Caco-2 (cell line): ENCODE measurements at regions not wholly inside any gene's neighbourhood (a gene's known extent, or its start where the extent isn't known, plus 50 kb on each side); places are given as distances from the start of the nearest gene placed in this dataset.

Experiments
- BruUV-seq: library from RNA; stranded (reverse); fragments of 400-500 nt; replicated peaks from 2 replicates; lab custom pipeline; 2021; lab: Mats Ljungman, UMichigan
- CTCF ChIA-PET: fragments of 300-600 bp; sonication (Branson Sonifier 250); formaldehyde crosslinking; loops from one replicate; lab custom pipeline; 2022; ENCODE audit warnings: antibody characterized with exemption; lab: Charles Lee
- POLR2A ChIA-PET: fragments of 300-600 bp; sonication (Branson Sonifier 250); formaldehyde crosslinking; loops from one replicate; lab custom pipeline; 2022; ENCODE audit warnings: antibody characterized with exemption; lab: Charles Lee
- DNase-seq, 2 experiments: peaks; one replicate each; pipeline versions ENCODE4 v3.0.0 to v3.0.0-alpha.2; 2020 to 2022
- H3K27me3 ChIP-seq: replicated peaks from 2 replicates; pipeline ENCODE4 v1.6.0; 2011; ENCODE audit warnings: low read length; ENCODE audit not compliant: control insufficient read depth, insufficient read depth
- H3K36me3 ChIP-seq: 2 replicates; pipeline ENCODE4 v1.5.1; 2011; ENCODE audit warnings: low read length; ENCODE audit not compliant: control insufficient read depth, insufficient read depth
- H3K4me1 ChIP-seq: fragments of 250-450 bp; sonication (Bioruptor Pico); 2 replicates; pipeline ENCODE4 v1.5.1; 2020; ENCODE audit warnings: mild to moderate bottlenecking
- H3K4me3 ChIP-seq: 2 replicates; pipeline ENCODE4 v1.5.1; 2011; ENCODE audit warnings: low read depth, mild to moderate bottlenecking, control low read depth, low read length
- H3K9me3 ChIP-seq: fragments of 250-450 bp; sonication (Bioruptor Pico); 2 replicates; pipeline ENCODE4 v1.5.1; 2020; ENCODE audit warnings: mild to moderate bottlenecking, moderate library complexity
- H3K27ac Mint-ChIP-seq: one replicate; pipeline ENCODE4 v1.8.0; 2022; ENCODE audit warnings: mixed read lengths; ENCODE audit not compliant: unreplicated experiment
- H3K27me3 Mint-ChIP-seq: one replicate; pipeline ENCODE4 v1.8.0; 2022; ENCODE audit warnings: mixed read lengths; ENCODE audit not compliant: insufficient read depth, unreplicated experiment
- H3K36me3 Mint-ChIP-seq: one replicate; pipeline ENCODE4 v1.8.0; 2022; ENCODE audit warnings: mild to moderate bottlenecking, mixed read lengths; ENCODE audit not compliant: insufficient read depth, unreplicated experiment
- H3K4me1 Mint-ChIP-seq: one replicate; pipeline ENCODE4 v1.8.0; 2022; ENCODE audit warnings: low read depth, mixed read lengths; ENCODE audit not compliant: unreplicated experiment
- H3K4me3 Mint-ChIP-seq: one replicate; pipeline ENCODE4 v1.8.0; 2022; ENCODE audit warnings: mild to moderate bottlenecking, moderate library complexity, mixed read lengths; ENCODE audit not compliant: unreplicated experiment
- H3K9me3 Mint-ChIP-seq: one replicate; pipeline ENCODE4 v1.8.0; 2022; ENCODE audit warnings: mixed read lengths; ENCODE audit not compliant: unreplicated experiment
- intact Hi-C: fragments of 100-400 bp; cut with micrococcal nuclease; formaldehyde crosslinking; loops from one replicate; pipeline ENCODE4 v1.10.0; 2022; ENCODE audit not compliant: unreplicated experiment
- TF ChIP-seq, protein P1 (sequence below), 2 experiments: fragments of 200-600 bp in 1 of 2; IDR thresholded peaks; 1 replicate in 1 of 2; 2 replicates in 1 of 2; pipeline versions ENCODE4 v1.5.1 to v1.8.0; 2011 to 2022; ENCODE audit warnings: antibody characterized with exemption in 1 of 2, control low read depth in 1 of 2, inconsistent platforms in 1 of 2, low read depth in 1 of 2, low read length in 1 of 2, mild to moderate bottlenecking in 1 of 2, moderate library complexity in 1 of 2; ENCODE audit not compliant: insufficient read depth in 1 of 2, severe bottlenecking in 1 of 2, unreplicated experiment in 1 of 2

DNA sequence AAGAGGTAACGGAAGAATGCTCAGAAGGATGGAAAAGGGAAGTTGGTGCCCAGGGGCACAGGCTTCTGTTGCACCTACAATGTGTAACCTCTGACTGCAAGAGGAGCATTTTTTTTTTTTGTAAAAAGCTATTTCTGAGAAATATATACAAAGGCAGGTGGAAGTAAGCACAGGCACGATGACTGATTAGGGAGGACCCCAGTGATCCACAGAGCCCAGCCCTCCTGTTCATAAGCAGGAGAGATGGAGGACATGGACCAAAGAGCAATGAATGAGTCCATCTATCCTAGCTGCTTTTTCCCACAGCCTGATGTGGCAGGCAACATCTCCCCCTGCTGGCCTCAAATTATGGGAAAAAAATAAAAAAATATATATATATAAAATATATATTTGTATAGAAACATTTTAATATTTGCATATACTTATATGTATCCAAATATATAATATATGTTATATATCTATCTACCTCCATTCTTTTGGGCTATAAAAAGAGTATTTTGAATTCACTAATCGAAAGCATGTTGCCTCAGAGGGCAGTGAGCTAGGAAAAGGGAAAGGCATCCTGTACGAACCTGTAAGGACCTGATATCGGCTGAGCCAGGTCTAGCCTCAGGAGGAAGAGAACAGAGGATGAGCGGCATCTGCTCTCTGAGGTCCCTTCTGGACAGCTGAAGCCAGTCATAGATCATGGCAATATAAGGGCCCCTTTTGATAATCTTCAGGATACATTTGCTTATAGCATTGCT is 166.0 kb upstream of the STK17B start:
- CTCF ChIA-PET: interaction anchor here (0.5 to 1.4 kb wide), 9 partner anchors 16 to 269 kb away, joined by 3 to 16 read pairs (median 4); partner anchors contain the start of gene DNAH7
- no peaks in the 10 kb centered on the region for H3K27me3 ChIP-seq
- Mint-ChIP-seq H3K9me3 (no peaks in the 10 kb centered on the region), H3K27me3 (no peaks in the 10 kb centered on the region), H3K27ac (no peak overlapping the region), H3K4me3 (no peak overlapping the region), H3K4me1 (peaks cover 7% of the 10 kb centered on the region), H3K36me3 (no peaks in the 10 kb centered on the region)
- no peak overlapping the region for H3K4me3 ChIP-seq
- POLR2A ChIA-PET: no interaction called here
- TF ChIP-seq, protein P1, sequence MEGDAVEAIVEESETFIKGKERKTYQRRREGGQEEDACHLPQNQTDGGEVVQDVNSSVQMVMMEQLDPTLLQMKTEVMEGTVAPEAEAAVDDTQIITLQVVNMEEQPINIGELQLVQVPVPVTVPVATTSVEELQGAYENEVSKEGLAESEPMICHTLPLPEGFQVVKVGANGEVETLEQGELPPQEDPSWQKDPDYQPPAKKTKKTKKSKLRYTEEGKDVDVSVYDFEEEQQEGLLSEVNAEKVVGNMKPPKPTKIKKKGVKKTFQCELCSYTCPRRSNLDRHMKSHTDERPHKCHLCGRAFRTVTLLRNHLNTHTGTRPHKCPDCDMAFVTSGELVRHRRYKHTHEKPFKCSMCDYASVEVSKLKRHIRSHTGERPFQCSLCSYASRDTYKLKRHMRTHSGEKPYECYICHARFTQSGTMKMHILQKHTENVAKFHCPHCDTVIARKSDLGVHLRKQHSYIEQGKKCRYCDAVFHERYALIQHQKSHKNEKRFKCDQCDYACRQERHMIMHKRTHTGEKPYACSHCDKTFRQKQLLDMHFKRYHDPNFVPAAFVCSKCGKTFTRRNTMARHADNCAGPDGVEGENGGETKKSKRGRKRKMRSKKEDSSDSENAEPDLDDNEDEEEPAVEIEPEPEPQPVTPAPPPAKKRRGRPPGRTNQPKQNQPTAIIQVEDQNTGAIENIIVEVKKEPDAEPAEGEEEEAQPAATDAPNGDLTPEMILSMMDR (IDR thresholded peaks at IDR 0.05; ENCODE audit: insufficient read depth in 1 of 2, low read depth in 1 of 2, low read length in 1 of 2, severe bottlenecking in 1 of 2, unreplicated experiment in 1 of 2): peak; percentile 25 to 72
- H3K9me3 ChIP-seq: no peaks in the 10 kb centered on the region
- H3K4me1 ChIP-seq: peaks cover 7% of the 10 kb centered on the region; the same call in 1 of the 2 replicates
- H3K36me3 ChIP-seq: no peaks in the 10 kb centered on the region
- peak in 1 of 2 experiments; percentile 34 for DNase-seq
- no TSS peak for BruUV-seq
- intact Hi-C loops: loop anchor here (1.0 to 2.0 kb wide), 5 partner anchors 39 to 269 kb away; partner anchors contain the start of gene DNAH7

DNA sequence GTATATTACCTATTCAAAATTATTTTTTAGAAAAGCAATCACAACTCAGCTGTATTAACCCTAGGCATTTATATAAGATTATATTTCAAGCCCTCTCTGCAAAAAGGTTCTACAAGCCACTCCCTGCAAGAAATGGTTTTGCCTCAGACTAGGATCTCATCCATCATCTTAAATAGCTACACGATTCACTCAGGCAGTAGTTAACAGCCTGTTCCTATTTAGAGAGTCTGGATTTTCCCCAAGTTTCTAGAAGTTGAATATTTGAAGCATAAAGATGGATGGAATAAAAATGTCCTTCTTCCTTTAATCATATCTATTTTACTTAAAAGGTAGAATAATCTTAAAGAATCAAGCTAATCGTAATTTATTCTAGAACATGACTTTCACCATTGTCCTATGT is 167.1 kb upstream of the STK17B start:
- no peak for DNase-seq
- Histone ChIP-seq H3K36me3 (no peaks in the 10 kb centered on the region), H3K4me3 (no peak overlapping the region), H3K9me3 (no peaks in the 10 kb centered on the region), H3K27me3 (no peaks in the 10 kb centered on the region), H3K4me1 (peaks cover 7% of the 10 kb centered on the region; the same call in 1 of the 2 replicates)
- H3K9me3 Mint-ChIP-seq: no peaks in the 10 kb centered on the region
- H3K27ac Mint-ChIP-seq: no peak overlapping the region
- no peaks in the 10 kb centered on the region for H3K36me3 Mint-ChIP-seq
- TF ChIP-seq, protein P1 (IDR thresholded peaks at IDR 0.05; ENCODE audit: insufficient read depth in 1 of 2, low read depth in 1 of 2, low read length in 1 of 2, severe bottlenecking in 1 of 2, unreplicated experiment in 1 of 2): no peak
- H3K4me3 Mint-ChIP-seq: no peak overlapping the region
- peaks cover 7% of the 10 kb centered on the region for H3K4me1 Mint-ChIP-seq
- intact Hi-C loops: no loop called here
- CTCF ChIA-PET: no interaction called here
- POLR2A ChIA-PET: no interaction called here
- H3K27me3 Mint-ChIP-seq: no peaks in the 10 kb centered on the region
- no TSS peak for BruUV-seq

DNA sequence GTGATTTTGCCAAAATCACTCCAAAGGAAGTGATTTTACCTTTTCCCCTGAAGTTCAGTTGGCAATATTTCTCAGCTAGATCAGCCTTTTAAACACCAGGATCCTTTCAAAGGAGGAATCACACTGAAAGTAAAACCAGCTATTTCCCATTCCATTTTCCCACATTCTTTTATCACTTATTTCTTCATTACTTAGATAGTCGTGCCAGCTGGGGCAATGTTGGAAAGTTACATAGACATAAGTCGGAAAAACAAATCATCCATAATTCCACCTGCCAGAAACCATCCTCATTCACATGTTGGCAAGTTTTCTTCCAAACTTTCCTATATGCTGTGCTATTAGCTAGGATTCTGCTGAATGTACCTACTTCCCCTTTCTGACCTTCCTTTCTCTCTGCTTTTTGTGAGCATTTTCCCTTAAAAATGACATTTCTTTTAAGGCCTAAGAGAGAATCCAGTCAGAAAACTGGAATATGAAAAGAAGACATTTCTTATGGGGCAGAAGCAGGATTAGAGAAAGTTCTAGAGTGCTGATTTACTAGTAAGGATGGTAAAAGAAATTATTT is 170.0 kb upstream of the STK17B start:
- H3K4me3 ChIP-seq: no peak overlapping the region
- ChIA-PET CTCF (interaction anchor here (0.6 kb wide), 1 partner anchor 273 kb away, joined by 3 read pairs; the partner anchor contains the start of gene DNAH7), POLR2A (no interaction called here)
- Mint-ChIP-seq H3K9me3 (no peaks in the 10 kb centered on the region), H3K27ac (no peak overlapping the region), H3K4me1 (no peaks in the 10 kb centered on the region), H3K36me3 (no peaks in the 10 kb centered on the region), H3K27me3 (no peaks in the 10 kb centered on the region), H3K4me3 (no peak overlapping the region)
- no peak for DNase-seq
- H3K4me1 ChIP-seq: no peaks in the 10 kb centered on the region
- intact Hi-C loops: no loop called here
- TF ChIP-seq, protein P1 (IDR thresholded peaks at IDR 0.05; ENCODE audit: insufficient read depth in 1 of 2, low read depth in 1 of 2, low read length in 1 of 2, severe bottlenecking in 1 of 2, unreplicated experiment in 1 of 2): no peak
- BruUV-seq: no TSS peak
- no peaks in the 10 kb centered on the region for H3K9me3 ChIP-seq
- H3K36me3 ChIP-seq: no peaks in the 10 kb centered on the region
- H3K27me3 ChIP-seq: no peaks in the 10 kb centered on the region
